GM12873 (cell line): ENCODE measurements at regions not wholly inside any gene's neighbourhood (a gene's known extent, or its start where the extent isn't known, plus 50 kb on each side); places are given as distances from the start of the nearest gene placed in this dataset.

ENCODE experiments used
- CTCF ChIP-seq: IDR thresholded peaks from 2 replicates; pipeline ENCODE4 v1.5.1; 2012; ENCODE audit warnings: low read depth, mild to moderate bottlenecking, moderate library complexity, low read length, control low read depth; ENCODE audit not compliant: insufficient read depth; ENCODE audit errors: missing control alignments

GRCh38 chr14:61193476-61193875, 87.7 kb downstream of the TMEM30B start:
- no peak for TF ChIP-seq CTCF

DNA sequence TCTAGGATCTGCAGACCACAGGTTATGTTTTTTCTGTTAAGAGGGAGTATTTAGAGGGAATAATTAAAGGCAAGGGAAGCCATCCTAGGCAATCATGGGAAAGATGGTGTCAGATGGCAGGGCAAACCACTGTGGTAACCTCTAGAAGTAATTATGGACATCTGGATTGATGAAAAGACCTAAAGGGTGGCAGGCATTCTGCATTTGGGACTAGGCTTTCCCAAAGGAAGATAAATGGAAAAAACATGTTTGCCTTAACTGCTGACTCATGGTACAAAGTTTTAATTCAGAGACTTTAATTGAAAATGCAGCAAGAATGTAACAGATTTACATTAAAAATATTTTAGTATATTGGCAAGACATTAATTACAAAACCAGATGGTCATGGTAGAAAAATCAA, 88.1 kb downstream of the TMEM30B start:
- no peak for TF ChIP-seq CTCF

GRCh38 chr14:61191733-61192132, 89.4 kb downstream of the TMEM30B start:
- no peak for TF ChIP-seq CTCF

- TF ChIP-seq CTCF = no peak
Measured at GRCh38 chr14:61190341-61190740, 90.8 kb downstream of the TMEM30B start.

GRCh38 chr14:61188978-61189808, 91.9 kb downstream of the TMEM30B start:
- peak; percentile 49 for TF ChIP-seq CTCF

DNA sequence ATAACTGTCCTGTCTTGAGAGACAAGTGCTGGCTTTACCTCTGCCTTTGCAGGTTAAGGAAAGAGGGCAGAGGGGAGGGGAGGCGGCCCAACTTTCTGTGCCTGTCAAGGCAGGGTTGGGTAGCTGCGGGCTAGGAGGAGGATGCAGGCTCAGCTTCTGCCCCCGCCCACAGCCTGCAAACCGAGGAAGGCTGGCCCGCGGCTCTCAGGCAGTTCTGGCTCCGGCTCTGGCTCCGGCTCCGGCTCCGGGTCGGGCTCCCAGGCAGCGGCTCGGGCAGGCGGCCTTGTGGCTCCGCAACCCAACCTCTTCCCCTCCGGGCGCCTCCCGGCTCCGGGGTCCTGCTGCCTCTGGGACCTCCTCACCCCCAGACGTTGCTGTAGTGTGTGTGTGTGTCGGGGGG, 92.9 kb downstream of the TMEM30B start:
- no peak for TF ChIP-seq CTCF

- TF ChIP-seq CTCF = no peak
Measured at GRCh38 chr14:61187196-61187905, 93.8 kb downstream of the TMEM30B start.
